Cardiac muscle cell (in vitro differentiated cells and primary cell): ENCODE measurements at regions not wholly inside any gene's neighbourhood (a gene's known extent, or its start where the extent isn't known, plus 50 kb on each side); places are given as distances from the start of the nearest gene placed in this dataset.
"Not testable (repeated sequence)": the region's sequence is repeated elsewhere in the genome, so short reads cannot be mapped to it uniquely, and the experiment has no call there.

ENCODE experiments used
- DNase-seq, 2 donors: peaks; one replicate each; pipeline versions ENCODE4 v3.0.0 to v3.0.0-alpha.2; 2010 to 2017; ENCODE audit warnings: low read depth in 1 of 2, low spot score in 1 of 2
- H3K27ac ChIP-seq: fragments of 200-600 bp; sonication (generic); 2 replicates; pipeline ENCODE4 v1.5.1; 2016
- H3K27me3 ChIP-seq: fragments of 200-600 bp; sonication (generic); 2 replicates; pipeline ENCODE4 v1.6.0; 2016; ENCODE audit warnings: control low read depth
- H3K36me3 ChIP-seq: fragments of 200-600 bp; sonication (generic); 2 replicates; pipeline ENCODE4 v1.5.1; 2016; ENCODE audit warnings: control low read depth
- H3K4me1 ChIP-seq: fragments of 200-600 bp; sonication (generic); 2 replicates; pipeline ENCODE4 v1.8.1; 2017; ENCODE audit warnings: low read depth, mild to moderate bottlenecking, mixed run types
- H3K4me3 ChIP-seq: fragments of 200-600 bp; sonication (generic); 2 replicates; pipeline ENCODE4 v1.5.1; 2016; ENCODE audit warnings: mild to moderate bottlenecking
- H3K9me3 ChIP-seq: fragments of 200-600 bp; sonication (generic); 2 replicates; pipeline ENCODE4 v1.5.1; 2017; ENCODE audit warnings: low read depth, mild to moderate bottlenecking, control low read depth
- CTCF ChIP-seq: IDR thresholded peaks from 2 replicates; pipeline ENCODE4 v1.5.1; 2012; ENCODE audit warnings: low read depth, mild to moderate bottlenecking, low read length

GRCh38 chr7:13107291-13107690, 419.9 kb downstream of the ARL4A start:
- no peak for TF ChIP-seq CTCF
- H3K9me3 ChIP-seq: no peaks in the 10 kb centered on the region

GRCh38 chr7:13108061-13108460, 420.6 kb downstream of the ARL4A start:
- Histone ChIP-seq H3K4me1 (no peaks in the 10 kb centered on the region), H3K36me3 (no peaks in the 10 kb centered on the region), H3K9me3 (no peaks in the 10 kb centered on the region), H3K27ac (no peak overlapping the region), H3K27me3 (no peaks in the 10 kb centered on the region), H3K4me3 (no peak overlapping the region)
- no peak for TF ChIP-seq CTCF
- no peak for DNase-seq

More at GRCh38 chr7:13107291-13107690, 419.9 kb downstream of the ARL4A start:
- Histone ChIP-seq H3K4me3 (no peak overlapping the region), H3K36me3 (no peaks in the 10 kb centered on the region), H3K4me1 (no peaks in the 10 kb centered on the region), H3K27me3 (no peaks in the 10 kb centered on the region), H3K27ac (no peak overlapping the region)
- no peak for DNase-seq

- no peaks in the 10 kb centered on the region for H3K4me1 ChIP-seq
- H3K4me3 ChIP-seq: no peak overlapping the region
- H3K9me3 ChIP-seq: no peaks in the 10 kb centered on the region
- no peak for TF ChIP-seq CTCF
- no peak for DNase-seq
- H3K36me3 ChIP-seq: no peaks in the 10 kb centered on the region
- no peak overlapping the region for H3K27ac ChIP-seq
- no peaks in the 10 kb centered on the region for H3K27me3 ChIP-seq
These were observed 421.8 kb downstream of the ARL4A start for GRCh38 chr7:13109201-13109600.

GRCh38 chr7:13110107-13110506, 422.7 kb downstream of the ARL4A start:
- no peak for DNase-seq
- no peak overlapping the region for H3K4me3 ChIP-seq
- TF ChIP-seq CTCF: no peak
- no peaks in the 10 kb centered on the region for H3K27me3 ChIP-seq
- no peaks in the 10 kb centered on the region for H3K9me3 ChIP-seq
- H3K36me3 ChIP-seq: no peaks in the 10 kb centered on the region
- H3K27ac ChIP-seq: no peak overlapping the region
- no peaks in the 10 kb centered on the region for H3K4me1 ChIP-seq

- Histone ChIP-seq H3K27ac (no peak overlapping the region), H3K9me3 (no peaks in the 10 kb centered on the region), H3K27me3 (no peaks in the 10 kb centered on the region), H3K4me1 (no peaks in the 10 kb centered on the region), H3K36me3 (no peaks in the 10 kb centered on the region), H3K4me3 (no peak overlapping the region)
- no peak for TF ChIP-seq CTCF
- no peak for DNase-seq
These were observed 423.8 kb downstream of the ARL4A start for GRCh38 chr7:13111230-13111629.

GRCh38 chr7:13114240-13114639, 426.8 kb downstream of the ARL4A start:
- H3K27ac ChIP-seq, H3K36me3 ChIP-seq, H3K9me3 ChIP-seq, H3K4me1 ChIP-seq, H3K4me3 ChIP-seq, DNase-seq, H3K27me3 ChIP-seq: not testable (repeated sequence)
